GM21367 (cell line): ENCODE measurements at regions not wholly inside any gene's neighbourhood (a gene's known extent, or its start where the extent isn't known, plus 50 kb on each side); places are given as distances from the start of the nearest gene placed in this dataset.
"Not testable (repeated sequence)": the region's sequence is repeated elsewhere in the genome, so short reads cannot be mapped to it uniquely, and the experiment has no call there.

Experiments used
- ATAC-seq: cut with Tn5 transposase; IDR thresholded peaks from one replicate; pipeline ENCODE4 v1.9.1; 2021; ENCODE audit not compliant: unreplicated experiment

DNA sequence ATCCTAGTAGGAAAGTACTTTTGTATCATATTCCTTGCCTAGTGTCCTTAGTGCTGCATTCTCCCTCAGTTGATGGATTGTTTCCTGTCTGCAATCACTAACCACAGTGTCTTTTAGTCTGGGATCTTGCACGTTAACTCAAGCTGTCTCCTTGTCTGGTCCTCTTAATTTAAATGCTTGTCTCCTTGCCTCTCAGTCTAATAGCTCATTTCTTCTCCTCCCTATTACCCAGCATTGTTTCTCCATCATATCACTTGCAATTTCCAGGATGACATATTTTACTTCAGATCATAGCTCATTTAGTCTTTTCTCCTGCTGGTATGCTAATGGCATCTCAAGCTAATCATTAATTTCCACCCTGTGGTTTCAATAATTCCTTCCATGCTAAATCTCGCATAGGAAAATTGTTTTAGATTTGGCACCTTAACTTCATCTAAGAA is 2052.0 kb upstream of the C9orf72 start:
- ATAC-seq = no peak

- no peak for ATAC-seq
Observed at GRCh38 chr9:29625931-29626330, 2052.7 kb upstream of the C9orf72 start.

GRCh38 chr9:29628856-29629255 is 2055.6 kb upstream of the C9orf72 start:
- ATAC-seq = not testable (repeated sequence)

GRCh38 chr9:29637471-29638237 is 2064.4 kb upstream of the C9orf72 start:
- no peak for ATAC-seq

DNA sequence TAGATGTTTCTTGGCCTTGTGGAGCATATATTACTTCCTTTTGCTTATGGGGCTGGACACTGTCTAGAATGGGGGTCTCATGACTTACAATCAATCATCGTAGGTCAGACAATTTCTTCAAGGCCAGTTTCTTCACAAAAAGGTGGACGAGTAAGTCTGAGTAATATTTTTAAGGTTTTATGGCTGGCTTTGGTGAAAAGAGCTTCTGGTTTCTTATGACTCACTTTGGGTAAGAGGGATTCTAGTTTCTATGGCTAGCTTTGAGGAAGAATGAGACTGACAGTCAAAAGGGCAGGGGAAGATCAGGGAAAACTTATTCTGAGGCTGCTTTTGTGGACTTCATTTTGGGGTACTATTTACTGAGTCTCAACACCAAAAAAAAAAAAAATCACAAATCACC is 2067.2 kb upstream of the C9orf72 start:
- no peak for ATAC-seq

DNA sequence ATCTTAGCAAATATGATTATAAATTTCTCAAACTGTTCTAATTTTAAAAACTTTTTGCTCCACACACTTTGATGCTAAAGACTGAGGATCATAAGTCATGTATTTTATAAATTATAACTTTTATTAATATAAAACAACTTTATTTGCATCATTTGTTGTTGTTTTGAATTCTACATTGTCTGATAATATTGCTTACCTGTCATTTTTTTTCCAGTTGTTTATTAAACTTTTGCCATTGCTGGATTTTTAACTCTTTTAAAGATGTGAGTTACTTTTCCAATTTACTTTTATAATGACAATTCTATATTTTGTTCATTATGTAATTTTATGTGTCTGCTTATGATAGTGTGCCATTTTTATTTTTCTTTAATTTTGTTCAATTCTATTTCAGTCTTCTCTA is 2071.2 kb upstream of the C9orf72 start:
- no peak for ATAC-seq

DNA sequence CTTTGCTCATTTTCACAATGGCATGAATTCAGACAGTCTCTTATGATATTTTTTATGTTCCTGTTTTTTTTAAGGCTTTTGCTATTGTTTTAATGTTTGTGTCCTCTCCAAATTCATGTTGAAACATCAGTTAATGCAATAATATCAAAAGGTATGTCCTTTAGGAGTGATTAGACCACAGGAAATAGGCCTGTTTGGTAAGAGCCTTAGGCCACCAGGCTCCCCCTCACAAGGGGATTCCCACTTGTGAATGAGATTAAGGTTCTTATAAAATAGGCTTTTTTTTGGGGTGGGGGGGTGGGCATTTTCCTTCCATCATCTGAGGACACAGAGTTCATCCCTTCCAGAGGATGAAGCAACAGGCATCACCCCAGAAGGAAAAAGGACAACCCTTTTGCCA is 2074.2 kb upstream of the C9orf72 start:
- ATAC-seq = no peak

DNA sequence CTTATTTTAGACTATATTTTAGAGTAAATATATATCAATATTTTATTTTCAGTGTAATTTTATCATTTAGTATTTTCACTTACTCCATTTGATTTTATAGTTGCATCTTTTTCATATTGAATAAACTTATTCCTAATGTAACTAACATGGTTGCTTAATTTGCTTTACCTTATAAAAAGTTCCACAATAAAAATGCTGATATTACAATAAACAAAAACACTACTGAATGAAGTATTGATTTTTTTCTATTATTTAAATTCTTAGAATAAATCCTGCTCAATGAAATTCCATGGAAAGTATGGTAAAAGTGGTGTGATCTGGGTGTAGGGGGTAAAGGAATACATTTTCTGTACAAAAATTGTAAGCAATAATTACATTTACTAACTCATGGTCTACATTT is 2074.9 kb upstream of the C9orf72 start:
- ATAC-seq = no peak

GRCh38 chr9:29648601-29649000 is 2075.3 kb upstream of the C9orf72 start:
- ATAC-seq = no peak

- no peak for ATAC-seq
Observed at GRCh38 chr9:29656641-29657406, 2083.5 kb upstream of the C9orf72 start.

- ATAC-seq = no peak
Observed at GRCh38 chr9:29657821-29658220, 2084.5 kb upstream of the C9orf72 start.

- ATAC-seq = no peak
Observed at GRCh38 chr9:29659014-29659413, 2085.7 kb upstream of the C9orf72 start.

DNA sequence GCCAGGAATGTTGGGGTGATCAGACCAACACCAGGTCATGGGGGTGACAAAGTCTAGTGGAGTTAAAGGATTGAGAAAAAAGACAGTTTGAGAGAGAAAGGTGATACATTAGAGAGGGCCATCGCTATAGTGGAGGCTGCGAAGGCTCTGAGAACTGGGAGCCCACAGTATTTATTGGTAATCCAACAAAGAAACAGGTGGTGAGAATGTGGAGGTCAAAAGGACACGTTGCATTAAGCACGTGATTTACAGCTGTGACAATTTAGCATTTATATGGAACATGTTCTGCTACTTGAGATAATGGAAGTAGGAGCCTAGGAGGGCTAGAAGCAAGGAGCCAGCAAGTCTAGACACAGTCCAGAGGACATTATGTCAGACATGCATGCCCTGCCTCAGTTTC is 2086.5 kb upstream of the C9orf72 start:
- ATAC-seq = no peak

- ATAC-seq = no peak
Observed at GRCh38 chr9:29668732-29669131, 2095.5 kb upstream of the C9orf72 start.

DNA sequence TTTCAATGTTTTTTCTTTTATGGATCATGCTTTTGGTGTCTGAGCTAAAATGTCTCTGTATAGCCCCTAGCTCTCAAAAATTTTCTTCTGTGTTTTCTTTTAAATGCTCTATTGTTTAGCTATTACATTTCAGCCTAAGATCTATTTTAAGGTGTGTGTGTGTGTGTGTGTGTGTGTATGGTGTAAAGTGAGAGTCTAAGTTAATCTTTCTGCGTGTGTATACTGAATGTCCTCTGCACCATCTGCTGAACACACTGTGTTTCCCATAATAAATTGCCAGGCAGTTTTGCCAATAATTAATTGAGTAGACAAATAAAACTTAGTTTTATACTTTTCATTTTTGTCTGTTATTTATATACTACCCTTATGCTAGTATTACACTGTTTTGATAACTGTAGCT is 2096.3 kb upstream of the C9orf72 start:
- ATAC-seq = no peak

GRCh38 chr9:29685531-29685930 is 2112.2 kb upstream of the C9orf72 start:
- ATAC-seq = no peak

- no peak for ATAC-seq
Observed at GRCh38 chr9:29691145-29691544, 2117.9 kb upstream of the C9orf72 start.

DNA sequence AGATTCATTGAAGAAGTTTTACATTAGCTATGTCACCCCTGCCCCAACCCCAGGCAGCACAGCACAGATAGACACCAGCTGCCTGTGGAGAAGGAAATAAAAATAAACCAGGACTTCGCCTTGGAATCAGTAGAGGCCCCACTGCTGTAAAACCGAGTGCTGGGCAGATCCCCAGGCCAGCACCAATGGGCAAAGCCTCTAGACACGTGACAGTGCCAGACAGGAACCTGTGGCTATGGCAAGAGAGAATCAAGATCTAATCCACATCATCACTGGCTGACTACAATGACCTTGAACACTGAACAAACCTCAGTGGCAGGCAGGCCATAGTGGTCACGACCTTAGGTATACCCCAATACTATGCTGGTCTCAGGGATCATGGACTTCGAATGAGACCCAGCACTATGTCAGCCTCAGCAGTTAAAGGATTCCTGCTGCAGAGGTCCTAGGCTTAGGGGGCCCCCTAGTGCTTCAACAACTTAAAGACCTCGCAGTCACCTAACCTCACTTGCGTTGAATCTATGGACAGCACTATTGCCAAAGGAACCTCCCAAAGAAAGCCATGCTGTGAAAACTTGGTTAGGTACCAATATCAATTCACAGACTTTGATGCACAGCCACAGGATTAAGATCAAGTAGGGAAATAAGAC is 2118.6 kb upstream of the C9orf72 start:
- ATAC-seq = no peak

DNA sequence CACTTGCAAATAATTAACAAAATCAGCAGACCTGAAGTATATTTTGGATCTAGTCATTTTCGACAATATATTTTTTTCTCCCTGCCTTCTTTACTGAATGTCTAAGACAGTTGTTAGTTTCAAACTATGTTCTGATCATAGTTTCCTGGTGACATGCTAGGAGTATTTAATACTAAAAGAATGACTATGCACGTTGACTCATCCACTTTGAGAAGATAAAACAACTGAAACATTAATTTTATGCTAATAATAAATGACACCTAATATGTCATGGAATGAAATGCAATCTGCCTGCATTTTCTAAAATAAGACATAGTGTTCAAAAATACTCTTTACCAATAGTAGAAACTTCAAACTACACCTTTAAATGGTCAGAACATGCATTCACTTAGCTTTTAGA is 2123.7 kb upstream of the C9orf72 start:
- ATAC-seq = no peak

- ATAC-seq = no peak
Observed at GRCh38 chr9:29701559-29701958, 2128.3 kb upstream of the C9orf72 start.

DNA sequence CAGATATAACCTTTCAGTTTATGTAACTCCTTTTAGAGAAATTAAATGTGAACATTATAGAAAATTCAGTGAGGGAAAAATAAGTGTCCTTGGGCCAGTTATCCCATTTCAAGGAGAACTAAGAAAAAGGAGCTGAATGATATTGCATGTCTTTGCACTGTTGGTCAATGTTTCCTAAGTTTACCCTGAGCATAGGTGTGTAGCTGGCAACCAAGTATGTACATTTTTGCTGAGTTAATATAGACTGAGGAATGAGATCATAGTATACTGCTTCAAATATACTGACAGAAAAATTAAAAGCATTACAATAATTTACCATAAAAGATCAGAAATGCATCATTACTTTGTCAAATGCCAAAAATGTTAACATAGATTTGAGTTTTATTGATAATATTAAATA is 2128.7 kb upstream of the C9orf72 start:
- ATAC-seq = no peak

- no peak for ATAC-seq
Observed at GRCh38 chr9:29714860-29715259, 2141.6 kb upstream of the C9orf72 start.
